Caco-2 (cell line): ENCODE measurements at regions not wholly inside any gene's neighbourhood (a gene's known extent, or its start where the extent isn't known, plus 50 kb on each side); places are given as distances from the start of the nearest gene placed in this dataset.
"Not testable (repeated sequence)": the region's sequence is repeated elsewhere in the genome, so short reads cannot be mapped to it uniquely, and the experiment has no call there.

Experiments
- BruUV-seq: library from RNA; stranded (reverse); fragments of 400-500 nt; replicated peaks from 2 replicates; lab custom pipeline; 2021; lab: Mats Ljungman, UMichigan
- CTCF ChIA-PET: fragments of 300-600 bp; sonication (Branson Sonifier 250); formaldehyde crosslinking; loops from one replicate; lab custom pipeline; 2022; ENCODE audit warnings: antibody characterized with exemption; lab: Charles Lee
- POLR2A ChIA-PET: fragments of 300-600 bp; sonication (Branson Sonifier 250); formaldehyde crosslinking; loops from one replicate; lab custom pipeline; 2022; ENCODE audit warnings: antibody characterized with exemption; lab: Charles Lee
- DNase-seq, 2 experiments: peaks; one replicate each; pipeline versions ENCODE4 v3.0.0 to v3.0.0-alpha.2; 2020 to 2022
- H3K27me3 ChIP-seq: replicated peaks from 2 replicates; pipeline ENCODE4 v1.6.0; 2011; ENCODE audit warnings: low read length; ENCODE audit not compliant: control insufficient read depth, insufficient read depth
- H3K36me3 ChIP-seq: 2 replicates; pipeline ENCODE4 v1.5.1; 2011; ENCODE audit warnings: low read length; ENCODE audit not compliant: control insufficient read depth, insufficient read depth
- H3K4me1 ChIP-seq: fragments of 250-450 bp; sonication (Bioruptor Pico); 2 replicates; pipeline ENCODE4 v1.5.1; 2020; ENCODE audit warnings: mild to moderate bottlenecking
- H3K4me3 ChIP-seq: 2 replicates; pipeline ENCODE4 v1.5.1; 2011; ENCODE audit warnings: low read depth, mild to moderate bottlenecking, control low read depth, low read length
- H3K9me3 ChIP-seq: fragments of 250-450 bp; sonication (Bioruptor Pico); 2 replicates; pipeline ENCODE4 v1.5.1; 2020; ENCODE audit warnings: mild to moderate bottlenecking, moderate library complexity
- H3K27ac Mint-ChIP-seq: one replicate; pipeline ENCODE4 v1.8.0; 2022; ENCODE audit warnings: mixed read lengths; ENCODE audit not compliant: unreplicated experiment
- H3K27me3 Mint-ChIP-seq: one replicate; pipeline ENCODE4 v1.8.0; 2022; ENCODE audit warnings: mixed read lengths; ENCODE audit not compliant: insufficient read depth, unreplicated experiment
- H3K36me3 Mint-ChIP-seq: one replicate; pipeline ENCODE4 v1.8.0; 2022; ENCODE audit warnings: mild to moderate bottlenecking, mixed read lengths; ENCODE audit not compliant: insufficient read depth, unreplicated experiment
- H3K4me1 Mint-ChIP-seq: one replicate; pipeline ENCODE4 v1.8.0; 2022; ENCODE audit warnings: low read depth, mixed read lengths; ENCODE audit not compliant: unreplicated experiment
- H3K4me3 Mint-ChIP-seq: one replicate; pipeline ENCODE4 v1.8.0; 2022; ENCODE audit warnings: mild to moderate bottlenecking, moderate library complexity, mixed read lengths; ENCODE audit not compliant: unreplicated experiment
- H3K9me3 Mint-ChIP-seq: one replicate; pipeline ENCODE4 v1.8.0; 2022; ENCODE audit warnings: mixed read lengths; ENCODE audit not compliant: unreplicated experiment
- intact Hi-C: fragments of 100-400 bp; cut with micrococcal nuclease; formaldehyde crosslinking; loops from one replicate; pipeline ENCODE4 v1.10.0; 2022; ENCODE audit not compliant: unreplicated experiment
- TF ChIP-seq, protein P1 (sequence below), 2 experiments: fragments of 200-600 bp in 1 of 2; IDR thresholded peaks; 1 replicate in 1 of 2; 2 replicates in 1 of 2; pipeline versions ENCODE4 v1.5.1 to v1.8.0; 2011 to 2022; ENCODE audit warnings: antibody characterized with exemption in 1 of 2, control low read depth in 1 of 2, inconsistent platforms in 1 of 2, low read depth in 1 of 2, low read length in 1 of 2, mild to moderate bottlenecking in 1 of 2, moderate library complexity in 1 of 2; ENCODE audit not compliant: insufficient read depth in 1 of 2, severe bottlenecking in 1 of 2, unreplicated experiment in 1 of 2

DNA sequence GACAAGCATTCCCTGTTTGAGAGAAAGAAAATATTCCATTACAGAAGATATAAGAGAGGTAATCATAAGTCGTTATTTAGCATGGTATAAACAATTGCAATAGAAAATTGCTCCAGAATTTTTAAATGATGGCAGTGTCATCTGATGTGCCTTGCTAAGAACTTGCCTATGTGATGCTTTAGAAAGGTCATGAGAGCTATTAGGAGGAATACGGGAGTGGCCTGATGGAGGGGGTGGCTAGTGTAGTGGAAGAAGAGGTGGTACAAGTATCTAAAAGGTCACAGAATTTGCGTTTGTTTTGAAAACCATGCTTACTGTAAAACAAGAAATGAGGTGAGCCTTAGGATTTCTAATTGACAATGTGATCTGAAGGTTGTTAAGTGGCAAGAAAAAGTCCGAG, 550.0 kb downstream of the TMX3 start:
- intact Hi-C loops = no loop called here
- ChIA-PET POLR2A (no interaction called here), CTCF (no interaction called here)
- Mint-ChIP-seq H3K36me3 (no peaks in the 10 kb centered on the region), H3K9me3 (no peaks in the 10 kb centered on the region), H3K4me1 (no peaks in the 10 kb centered on the region), H3K27me3 (no peaks in the 10 kb centered on the region), H3K27ac (no peak overlapping the region), H3K4me3 (no peak overlapping the region)
- Histone ChIP-seq H3K36me3 (no peaks in the 10 kb centered on the region), H3K9me3 (no peaks in the 10 kb centered on the region), H3K27me3 (no peaks in the 10 kb centered on the region), H3K4me3 (no peak overlapping the region), H3K4me1 (no peaks in the 10 kb centered on the region)
- no TSS peak for BruUV-seq
- no peak for DNase-seq
- TF ChIP-seq, protein P1, sequence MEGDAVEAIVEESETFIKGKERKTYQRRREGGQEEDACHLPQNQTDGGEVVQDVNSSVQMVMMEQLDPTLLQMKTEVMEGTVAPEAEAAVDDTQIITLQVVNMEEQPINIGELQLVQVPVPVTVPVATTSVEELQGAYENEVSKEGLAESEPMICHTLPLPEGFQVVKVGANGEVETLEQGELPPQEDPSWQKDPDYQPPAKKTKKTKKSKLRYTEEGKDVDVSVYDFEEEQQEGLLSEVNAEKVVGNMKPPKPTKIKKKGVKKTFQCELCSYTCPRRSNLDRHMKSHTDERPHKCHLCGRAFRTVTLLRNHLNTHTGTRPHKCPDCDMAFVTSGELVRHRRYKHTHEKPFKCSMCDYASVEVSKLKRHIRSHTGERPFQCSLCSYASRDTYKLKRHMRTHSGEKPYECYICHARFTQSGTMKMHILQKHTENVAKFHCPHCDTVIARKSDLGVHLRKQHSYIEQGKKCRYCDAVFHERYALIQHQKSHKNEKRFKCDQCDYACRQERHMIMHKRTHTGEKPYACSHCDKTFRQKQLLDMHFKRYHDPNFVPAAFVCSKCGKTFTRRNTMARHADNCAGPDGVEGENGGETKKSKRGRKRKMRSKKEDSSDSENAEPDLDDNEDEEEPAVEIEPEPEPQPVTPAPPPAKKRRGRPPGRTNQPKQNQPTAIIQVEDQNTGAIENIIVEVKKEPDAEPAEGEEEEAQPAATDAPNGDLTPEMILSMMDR (IDR thresholded peaks at IDR 0.05; ENCODE audit: insufficient read depth in 1 of 2, low read depth in 1 of 2, low read length in 1 of 2, severe bottlenecking in 1 of 2, unreplicated experiment in 1 of 2) = no peak

DNA sequence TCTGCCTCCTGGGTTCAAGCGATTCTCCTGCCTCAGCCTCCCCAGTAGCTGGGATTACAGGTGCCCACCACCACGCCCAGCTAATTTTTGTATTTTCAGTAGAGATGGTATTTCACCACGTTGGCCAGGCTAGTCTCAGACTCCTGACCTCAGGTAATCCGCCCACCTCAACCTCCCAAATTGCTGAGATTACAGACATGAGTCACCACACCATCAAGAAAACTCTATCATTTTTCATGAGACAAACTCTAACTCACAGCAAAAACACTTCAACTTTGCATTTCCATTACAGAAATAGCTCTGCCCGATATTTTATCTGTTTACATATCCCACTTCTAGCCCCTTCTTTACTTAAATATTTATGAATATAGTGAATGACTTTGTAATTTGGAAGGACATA, 561.1 kb downstream of the TMX3 start:
- H3K27me3 ChIP-seq, DNase-seq, H3K9me3 ChIP-seq, BruUV-seq, H3K36me3 Mint-ChIP-seq, CTCF ChIA-PET, POLR2A ChIA-PET, intact Hi-C loops, H3K4me1 Mint-ChIP-seq, H3K4me3 ChIP-seq, H3K4me3 Mint-ChIP-seq, H3K36me3 ChIP-seq, H3K4me1 ChIP-seq, H3K27me3 Mint-ChIP-seq, H3K9me3 Mint-ChIP-seq, H3K27ac Mint-ChIP-seq: not testable (repeated sequence)

DNA sequence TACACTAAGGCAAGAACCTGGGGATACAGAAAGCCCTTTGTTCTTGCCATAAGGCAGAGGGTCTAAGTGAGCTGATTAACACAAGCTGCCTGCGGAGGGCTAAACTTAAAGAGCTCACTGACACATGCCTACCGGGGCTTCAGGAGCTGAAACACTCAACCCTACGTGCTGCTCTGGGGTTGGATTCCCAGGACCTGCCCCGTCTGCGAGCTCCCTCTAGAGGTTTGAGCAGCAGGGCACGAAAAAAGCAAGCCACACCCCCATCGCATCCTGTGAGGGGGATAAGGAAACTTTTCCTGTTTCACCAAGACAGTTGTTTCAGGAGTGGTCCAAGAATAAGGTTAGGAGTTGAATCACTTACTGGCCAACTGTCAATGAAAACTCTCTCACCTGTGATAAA, 562.1 kb downstream of the TMX3 start:
- intact Hi-C loops = loop anchor here (1.0 kb wide), 1 partner anchor 8 kb away; no protein-coding TSS in a partner anchor
- H3K9me3 Mint-ChIP-seq = no peaks in the 10 kb centered on the region
- BruUV-seq = no TSS peak
- Histone ChIP-seq H3K4me1 (no peaks in the 10 kb centered on the region), H3K9me3 (no peaks in the 10 kb centered on the region), H3K27me3 (no peaks in the 10 kb centered on the region), H3K36me3 (no peaks in the 10 kb centered on the region), H3K4me3 (no peak overlapping the region)
- no peaks in the 10 kb centered on the region for H3K36me3 Mint-ChIP-seq
- TF ChIP-seq, protein P1 (IDR thresholded peaks at IDR 0.05; ENCODE audit: insufficient read depth in 1 of 2, low read depth in 1 of 2, low read length in 1 of 2, severe bottlenecking in 1 of 2, unreplicated experiment in 1 of 2) = peak in 1 of 2 experiments; percentile 12
- ChIA-PET CTCF (no interaction called here), POLR2A (no interaction called here)
- H3K4me1 Mint-ChIP-seq = no peaks in the 10 kb centered on the region
- H3K27ac Mint-ChIP-seq = no peak overlapping the region
- H3K4me3 Mint-ChIP-seq = no peak overlapping the region
- H3K27me3 Mint-ChIP-seq = peaks cover 3% of the 10 kb centered on the region
- DNase-seq = peak in 1 of 2 experiments; percentile 23

DNA sequence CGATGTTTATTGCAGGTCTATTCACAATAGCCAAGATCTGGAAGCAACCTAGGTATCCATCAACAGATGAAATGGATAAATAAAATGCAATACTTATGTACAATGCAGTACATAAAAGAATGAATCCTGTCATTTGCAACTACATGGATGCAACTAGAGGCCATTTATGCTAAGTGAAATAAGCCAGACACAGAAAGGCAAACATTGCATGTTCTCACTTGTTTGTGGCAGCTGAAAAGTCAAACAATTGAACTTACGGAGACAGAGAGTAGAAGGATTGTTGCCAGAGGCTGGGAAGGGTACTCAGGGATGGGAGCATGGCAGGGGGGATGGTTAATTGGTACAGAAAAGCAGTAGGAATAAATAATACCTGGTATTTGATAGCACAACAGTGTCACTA, 563.9 kb downstream of the TMX3 start:
- no TSS peak for BruUV-seq
- H3K27me3 Mint-ChIP-seq = peaks cover 3% of the 10 kb centered on the region

More for the DNA sequence above, 563.9 kb downstream of the TMX3 start:
- no peaks in the 10 kb centered on the region for H3K4me1 ChIP-seq
- H3K4me3 ChIP-seq = no peak overlapping the region
- H3K36me3 ChIP-seq = no peaks in the 10 kb centered on the region
- no peaks in the 10 kb centered on the region for H3K27me3 ChIP-seq
- no peaks in the 10 kb centered on the region for H3K9me3 Mint-ChIP-seq
- intact Hi-C loops = no loop called here
- H3K4me3 Mint-ChIP-seq = no peak overlapping the region
- no peaks in the 10 kb centered on the region for H3K9me3 ChIP-seq
- TF ChIP-seq, protein P1 (IDR thresholded peaks at IDR 0.05; ENCODE audit: insufficient read depth in 1 of 2, low read depth in 1 of 2, low read length in 1 of 2, severe bottlenecking in 1 of 2, unreplicated experiment in 1 of 2) = no peak
- no peaks in the 10 kb centered on the region for H3K4me1 Mint-ChIP-seq
- ChIA-PET POLR2A (no interaction called here), CTCF (no interaction called here)
- no peak overlapping the region for H3K27ac Mint-ChIP-seq
- DNase-seq = no peak
- no peaks in the 10 kb centered on the region for H3K36me3 Mint-ChIP-seq
